DOHH2 (cell line): ENCODE measurements at regions not wholly inside any gene's neighbourhood (a gene's known extent, or its start where the extent isn't known, plus 50 kb on each side); places are given as distances from the start of the nearest gene placed in this dataset.

Source experiments
- CTCF ChIP-seq: fragments of 200-600 bp; sonication (generic); IDR thresholded peaks from one replicate; pipeline ENCODE4 v1.5.1; 2014; ENCODE audit warnings: antibody characterized with exemption, mild to moderate bottlenecking, low read depth, low read length; ENCODE audit not compliant: poor library complexity, severe bottlenecking
- EZH2phosphoT487 ChIP-seq: fragments of 200-600 bp; sonication (generic); IDR thresholded peaks from 2 replicates; pipeline ENCODE4 v1.6.1; 2017; ENCODE audit warnings: borderline replicate concordance, mild to moderate bottlenecking, antibody characterized with exemption, low read length, moderate library complexity, mixed read lengths

- TF ChIP-seq CTCF = no peak
- no peak for TF ChIP-seq EZH2phosphoT487
These were observed 302.9 kb upstream of the ZFP42 start for GRCh38 chr4:187692626-187693025.
